HG03139 (cell line): ENCODE measurements at regions not wholly inside any gene's neighbourhood (a gene's known extent, or its start where the extent isn't known, plus 50 kb on each side); places are given as distances from the start of the nearest gene placed in this dataset.

ENCODE experiments used
- ATAC-seq: cut with Tn5 transposase; IDR thresholded peaks from one replicate; pipeline ENCODE4 v1.9.1; 2021; ENCODE audit not compliant: unreplicated experiment

DNA sequence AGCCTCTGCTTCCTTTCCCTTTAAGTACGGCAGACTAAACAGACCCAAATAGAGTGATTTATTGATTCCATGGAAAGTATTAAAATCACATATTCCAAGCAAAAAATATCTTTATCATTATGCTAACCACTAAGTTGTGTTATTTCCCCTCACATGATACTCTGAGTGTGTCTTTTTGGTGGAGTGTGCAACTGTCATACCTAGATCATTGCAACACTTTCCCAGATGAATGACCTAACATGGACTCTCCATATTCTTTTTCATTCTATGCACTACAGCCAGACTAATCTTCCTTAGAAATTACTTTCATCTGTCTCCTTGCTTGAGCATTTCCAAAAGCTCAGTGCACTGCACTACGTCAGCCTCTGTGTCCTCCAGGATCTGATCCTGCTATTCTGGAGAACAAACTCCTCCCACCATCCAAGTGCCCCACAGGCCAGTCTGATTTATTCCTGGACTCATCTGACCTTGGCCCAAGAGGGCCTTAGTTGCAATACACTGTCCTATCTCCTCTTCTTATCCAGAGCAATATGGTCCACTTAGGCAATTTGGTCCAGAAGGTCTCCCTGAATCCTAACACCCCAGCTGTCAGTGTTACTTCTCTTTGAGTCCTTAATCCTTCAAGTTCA, 263.3 kb upstream of the KLF6 start:
- ATAC-seq: no peak

DNA sequence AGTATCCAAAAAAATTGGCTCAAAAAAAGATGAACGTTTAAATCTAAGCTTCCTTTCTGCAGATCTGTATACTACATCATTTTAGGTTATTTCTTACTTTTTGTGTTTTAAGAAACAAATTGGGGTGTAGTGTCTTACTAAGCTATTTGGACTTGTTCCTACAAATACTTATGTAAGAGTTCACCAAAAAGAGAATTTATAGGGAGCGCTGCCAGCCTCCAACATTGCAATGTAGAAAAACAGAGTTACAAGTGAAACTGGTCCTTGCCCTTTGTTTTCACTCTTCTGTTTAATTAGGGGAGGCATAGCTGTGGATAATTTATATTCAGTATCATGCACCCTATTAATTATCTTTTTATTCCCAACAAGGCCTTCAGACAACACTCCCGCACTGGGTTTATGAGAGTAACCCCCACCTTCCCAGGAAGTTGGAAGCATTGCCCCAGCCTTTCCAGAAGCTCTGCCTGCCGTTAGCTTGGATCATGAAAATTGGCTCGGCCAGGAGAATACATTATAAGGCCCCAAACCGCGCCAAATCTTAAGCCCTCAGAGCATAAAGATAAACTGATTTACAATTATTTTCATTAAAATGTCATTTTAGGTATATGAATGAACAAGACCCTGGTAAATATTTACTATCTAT, 261.8 kb upstream of the KLF6 start:
- no peak for ATAC-seq

DNA sequence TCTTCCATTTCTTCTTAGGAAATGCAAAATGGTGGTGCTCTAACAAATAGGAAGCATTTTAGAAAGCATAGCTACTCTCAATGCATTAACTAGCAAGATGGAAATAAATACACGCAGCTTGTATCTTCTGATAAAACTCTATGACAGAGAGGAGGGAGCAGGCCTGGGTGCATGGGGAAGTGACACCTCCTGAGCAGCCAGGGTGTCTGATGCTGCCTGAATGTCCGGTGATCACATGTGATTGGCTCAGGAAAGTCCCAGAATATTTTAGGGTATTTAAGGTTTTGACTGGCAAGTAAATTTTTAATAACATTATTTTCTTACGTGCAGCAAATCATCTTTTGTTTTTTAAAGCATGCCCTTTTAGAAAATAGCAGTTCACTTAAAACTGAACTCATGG, 261.0 kb upstream of the KLF6 start:
- no peak for ATAC-seq

DNA sequence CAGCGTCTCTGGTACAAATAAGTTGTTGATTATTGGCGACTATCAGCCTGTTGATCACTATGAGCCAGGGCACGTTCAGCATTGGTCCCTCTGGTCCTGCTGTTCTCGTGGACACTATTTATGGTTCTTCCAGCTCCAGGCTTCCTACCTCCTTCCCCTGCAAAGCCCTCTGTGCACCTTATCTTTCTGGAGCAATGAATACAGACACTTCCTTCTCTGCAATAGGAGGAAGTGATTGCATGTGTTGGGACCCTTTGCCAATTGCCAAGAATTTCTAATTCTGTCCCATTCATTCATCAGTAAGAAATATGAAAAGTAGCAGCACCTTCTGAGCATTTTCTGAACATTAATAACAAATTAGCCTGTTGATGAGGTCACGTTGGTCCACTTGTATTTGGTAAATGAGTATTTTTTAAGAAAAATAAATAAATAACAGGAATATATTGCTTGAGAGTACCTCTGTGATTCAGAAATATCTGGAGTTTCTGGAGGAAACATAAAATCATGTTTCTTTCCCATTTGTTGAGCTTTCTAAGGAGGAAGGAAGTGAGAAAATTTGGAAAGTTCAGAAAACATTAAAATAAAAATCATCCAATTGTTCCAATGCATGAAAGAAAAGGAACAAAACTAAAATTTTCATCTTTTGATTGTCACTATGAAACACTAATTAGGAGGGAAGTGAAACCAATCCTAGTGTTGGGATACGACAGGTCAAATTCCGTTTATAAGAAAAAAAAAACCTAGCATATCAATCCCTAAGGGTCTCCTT, 259.1 kb upstream of the KLF6 start:
- ATAC-seq: no peak

DNA sequence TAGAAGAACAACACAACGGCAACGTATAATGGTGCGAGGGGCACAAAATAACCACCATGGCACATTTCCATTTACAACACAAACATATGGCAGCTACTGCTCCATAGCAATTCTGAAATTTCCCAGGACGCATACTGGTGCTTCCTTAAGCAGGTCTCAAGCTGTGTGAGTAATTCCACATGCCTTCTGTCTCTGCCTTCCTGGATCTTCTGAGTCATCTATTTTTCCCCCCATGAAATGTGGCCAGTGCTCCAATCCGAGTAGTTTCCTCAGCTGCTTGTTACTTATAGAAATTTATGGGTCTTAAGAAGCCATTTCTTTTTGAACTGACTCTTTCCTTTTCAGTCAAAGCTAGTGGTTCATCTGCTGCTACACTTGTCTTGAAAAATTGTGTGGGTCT, 256.6 kb upstream of the KLF6 start:
- ATAC-seq: no peak

DNA sequence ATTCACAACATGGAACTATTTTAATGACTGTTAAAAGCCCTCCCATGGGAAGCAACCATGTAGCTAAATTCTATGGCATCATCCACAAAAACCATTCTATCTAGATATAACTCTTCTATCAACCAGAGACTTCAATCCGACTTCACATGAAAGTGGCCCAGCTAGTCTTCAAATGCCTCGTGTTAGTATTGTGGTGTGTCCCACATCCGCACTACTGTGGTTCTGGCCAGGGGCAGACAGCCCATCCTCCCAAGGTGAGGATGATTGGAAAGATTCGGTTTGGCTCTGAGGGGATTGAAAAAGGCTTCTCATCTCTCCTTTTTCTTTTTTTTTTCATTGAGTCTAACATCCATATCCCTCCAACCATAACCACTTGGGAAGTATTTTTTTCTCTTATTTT, 253.0 kb upstream of the KLF6 start:
- no peak for ATAC-seq

DNA sequence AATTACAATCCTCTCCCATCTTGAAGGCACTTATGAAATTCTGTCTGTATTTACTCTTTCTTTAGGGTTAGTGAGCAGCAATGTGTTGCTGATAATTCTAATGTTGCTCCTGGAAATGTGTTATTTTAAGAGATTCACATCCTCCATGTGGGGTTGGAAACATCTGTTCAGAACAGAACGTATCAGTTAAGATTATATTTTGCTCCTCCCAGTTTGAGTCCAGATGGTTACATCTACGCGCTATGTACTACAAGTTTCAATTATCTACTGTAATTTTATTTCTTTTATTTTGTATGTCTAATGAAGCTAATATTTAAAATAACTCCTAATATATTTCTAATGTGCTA, 250.6 kb upstream of the KLF6 start:
- ATAC-seq: no peak

DNA sequence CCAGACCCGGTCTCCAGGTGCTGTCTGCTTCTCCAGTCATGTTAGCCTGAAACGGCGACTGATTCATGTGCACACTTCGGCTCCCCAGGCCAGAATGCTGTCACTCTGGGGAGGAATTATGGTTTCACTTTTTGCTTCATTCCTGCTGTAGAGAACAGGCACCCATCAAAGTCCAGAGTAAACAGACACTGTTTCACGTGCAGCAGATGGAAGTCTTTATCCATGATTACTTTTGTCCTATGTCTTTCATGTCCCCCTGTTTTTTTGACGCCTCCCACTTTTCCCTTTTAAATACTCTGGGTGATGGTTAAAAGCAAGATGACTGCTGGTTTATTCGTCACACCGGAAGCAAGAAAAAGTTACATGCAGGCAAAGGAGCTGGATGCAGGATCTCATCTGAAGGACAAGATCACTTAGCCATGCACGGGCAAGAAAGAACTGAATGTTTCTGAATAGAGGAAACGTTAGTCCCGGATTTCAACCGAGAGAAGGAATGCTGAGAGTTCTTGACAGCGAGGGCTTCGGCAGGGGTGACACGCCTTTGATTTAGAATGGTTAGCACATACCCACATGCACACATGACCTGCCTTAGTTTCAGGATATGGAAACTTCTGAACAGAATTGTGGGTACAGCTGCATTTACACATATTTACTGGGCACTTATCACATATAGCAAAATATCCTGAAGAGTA, 250.0 kb upstream of the KLF6 start:
- ATAC-seq: no peak

DNA sequence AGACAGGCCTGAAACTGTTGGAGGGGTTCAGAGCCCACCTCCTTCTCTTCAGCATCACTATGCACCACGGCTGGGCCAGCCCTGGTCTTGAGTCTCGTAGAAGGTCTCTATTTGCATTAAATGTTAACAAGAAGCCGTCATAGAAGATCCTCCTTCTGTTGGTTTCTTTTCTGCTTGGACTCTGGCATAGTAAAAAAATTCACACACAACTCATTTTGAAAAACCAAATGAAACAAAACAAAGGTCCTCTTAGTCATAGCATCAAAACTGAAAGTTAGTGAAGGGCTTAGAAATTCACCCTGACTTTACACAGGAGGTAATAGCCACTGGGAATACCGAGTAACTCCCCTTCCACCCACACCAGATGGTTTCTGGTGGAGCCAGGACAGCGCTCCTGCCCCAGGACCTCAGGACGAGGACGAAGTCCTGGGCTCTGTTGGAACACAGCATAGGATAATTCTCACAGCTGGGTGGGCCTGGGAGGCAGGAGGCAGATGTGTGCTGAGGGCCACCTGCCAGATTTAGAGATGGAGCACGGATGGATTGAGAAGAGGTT, 248.4 kb upstream of the KLF6 start:
- ATAC-seq: peak; percentile 81

DNA sequence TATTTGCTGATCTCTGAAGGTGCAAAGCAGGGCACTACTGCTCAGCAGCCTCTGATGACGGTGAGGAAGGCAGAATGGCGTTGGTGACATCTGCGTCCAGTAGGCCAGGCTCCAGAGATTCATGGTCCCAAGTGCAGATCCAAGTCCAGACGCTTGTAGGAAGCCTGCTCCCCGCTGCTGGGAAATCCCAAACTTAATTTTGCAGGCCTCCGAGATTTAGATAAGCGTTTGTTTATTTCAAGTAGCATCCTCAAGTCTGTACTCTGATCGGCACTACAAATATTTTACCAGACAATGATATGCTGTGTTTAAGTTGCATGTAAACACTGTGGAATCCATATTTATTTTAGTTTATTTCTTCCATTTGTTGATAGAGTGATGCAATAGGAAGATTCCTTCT, 244.9 kb upstream of the KLF6 start:
- no peak for ATAC-seq

DNA sequence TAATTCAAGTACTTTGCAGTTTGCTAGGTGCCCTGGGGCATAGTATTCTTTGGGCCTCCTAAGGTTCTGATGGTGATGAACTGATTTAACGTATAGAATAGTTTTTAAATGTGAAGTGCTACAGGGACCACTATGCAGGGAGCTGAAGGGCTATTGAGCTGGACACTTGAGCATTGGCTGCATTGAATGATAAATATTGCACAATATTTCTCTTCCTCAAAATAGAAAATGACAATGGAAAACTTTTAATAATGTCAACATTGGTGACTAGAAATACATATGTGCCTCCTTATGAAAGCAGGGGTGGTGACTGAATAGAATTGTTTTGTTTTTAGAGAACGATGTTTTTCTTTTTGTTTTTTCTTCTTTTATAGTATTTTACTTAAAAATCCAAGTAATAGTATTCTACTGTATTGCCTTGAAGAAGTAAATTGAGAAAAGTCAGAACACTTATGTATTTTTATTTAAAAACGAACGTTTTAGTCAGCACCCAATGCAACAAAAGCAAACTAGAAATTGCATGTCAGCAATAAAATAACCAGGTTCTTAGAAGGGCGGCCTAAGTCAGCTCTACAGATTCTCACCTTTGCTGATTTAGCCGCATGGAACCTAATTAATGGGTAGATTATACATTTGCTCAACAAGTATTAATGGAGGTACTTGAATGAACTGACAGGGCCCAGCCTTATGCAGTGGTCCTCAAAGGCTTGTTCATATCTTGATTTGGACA, 244.0 kb upstream of the KLF6 start:
- ATAC-seq: no peak

DNA sequence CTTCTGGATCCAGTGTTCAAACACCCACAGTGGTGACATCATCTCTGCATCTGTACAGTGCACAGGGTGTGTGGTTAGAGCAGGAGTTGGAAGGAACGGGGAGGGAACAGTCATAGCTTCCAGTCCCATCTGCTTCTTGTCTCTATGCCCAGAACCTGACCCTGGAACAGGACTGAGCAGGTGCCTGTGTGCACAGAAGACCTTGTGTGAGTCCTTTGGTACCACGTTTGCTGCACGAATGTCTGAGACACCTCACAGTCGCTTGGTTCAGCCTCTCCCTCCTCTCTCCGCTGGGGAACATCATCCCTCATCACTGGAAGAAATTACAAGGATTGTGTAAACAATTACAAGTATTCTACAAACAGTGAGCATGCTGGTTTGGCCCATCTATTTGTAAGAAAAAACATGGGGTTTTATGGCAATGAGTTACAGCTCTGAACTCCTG, 243.0 kb upstream of the KLF6 start:
- no peak for ATAC-seq

DNA sequence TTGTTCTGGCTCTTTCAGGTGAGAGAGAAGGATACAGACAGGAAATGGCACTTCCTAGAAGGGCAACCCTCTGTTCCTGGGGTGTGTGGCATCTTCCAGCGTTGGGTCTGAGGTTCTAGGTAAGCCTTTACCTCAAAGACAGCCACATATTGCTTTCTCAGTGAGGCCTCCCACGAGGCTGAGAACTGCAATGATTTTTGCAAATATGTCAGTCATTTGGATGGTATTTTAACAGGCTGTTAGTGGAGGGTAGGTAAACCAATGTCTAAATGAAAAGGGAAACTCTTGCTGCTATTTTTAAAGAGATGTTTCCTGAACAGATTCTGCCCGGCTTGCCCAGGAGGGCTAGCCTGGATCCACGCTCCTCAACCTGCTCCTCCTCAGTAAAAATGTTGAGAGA, 240.3 kb upstream of the KLF6 start:
- no peak for ATAC-seq

DNA sequence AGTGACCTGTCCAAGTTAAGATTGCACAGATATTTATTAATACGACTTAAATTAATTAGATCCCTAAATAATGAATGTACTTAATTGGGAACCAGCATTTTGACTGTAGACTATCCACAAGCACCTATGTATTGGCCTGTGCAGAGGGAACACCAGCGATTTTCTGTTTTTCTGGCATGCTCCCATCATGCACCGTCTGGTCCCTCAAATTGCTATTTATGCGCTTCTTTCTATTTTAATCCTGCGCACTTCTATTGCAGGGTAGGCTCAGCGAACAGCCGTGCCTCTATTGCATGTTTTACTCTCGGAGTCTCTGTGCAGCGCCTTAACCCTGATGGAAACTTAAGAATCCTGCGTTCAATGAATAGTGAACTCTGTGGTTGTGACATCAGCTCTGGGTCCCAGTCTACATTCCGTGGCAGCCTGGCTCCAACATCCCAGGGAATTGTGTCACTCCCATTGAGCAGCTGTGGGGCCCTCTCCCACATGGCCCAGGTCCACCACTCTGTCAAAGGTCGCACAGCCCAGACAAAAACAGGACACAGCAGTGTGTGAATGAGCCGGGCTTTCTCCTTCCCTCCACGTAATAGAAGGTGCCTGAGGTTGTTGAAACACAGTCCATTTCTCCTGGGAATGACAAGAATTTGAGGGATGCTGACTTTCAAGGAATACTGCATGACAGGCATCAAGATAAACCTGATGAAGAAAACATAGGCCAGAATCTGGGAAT, 239.7 kb upstream of the KLF6 start:
- no peak for ATAC-seq

DNA sequence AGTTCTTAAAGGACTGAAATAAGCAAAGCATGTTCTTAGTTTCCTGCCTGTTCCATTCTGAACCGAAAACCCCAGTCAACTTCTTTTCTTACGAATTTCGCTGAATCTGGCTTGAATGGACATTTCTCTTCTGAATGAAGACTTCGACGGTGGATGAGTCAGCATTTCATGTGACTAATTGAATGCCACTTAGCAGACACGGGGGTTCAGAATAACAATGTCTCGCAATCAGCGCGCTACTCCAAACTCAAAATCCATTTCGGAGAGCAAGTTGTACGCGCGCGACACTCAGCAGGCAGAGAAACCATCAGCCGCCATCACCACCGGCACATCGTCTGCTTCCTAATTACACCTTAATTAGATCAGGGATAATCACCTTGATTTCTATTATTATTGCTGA, 239.0 kb upstream of the KLF6 start:
- no peak for ATAC-seq

DNA sequence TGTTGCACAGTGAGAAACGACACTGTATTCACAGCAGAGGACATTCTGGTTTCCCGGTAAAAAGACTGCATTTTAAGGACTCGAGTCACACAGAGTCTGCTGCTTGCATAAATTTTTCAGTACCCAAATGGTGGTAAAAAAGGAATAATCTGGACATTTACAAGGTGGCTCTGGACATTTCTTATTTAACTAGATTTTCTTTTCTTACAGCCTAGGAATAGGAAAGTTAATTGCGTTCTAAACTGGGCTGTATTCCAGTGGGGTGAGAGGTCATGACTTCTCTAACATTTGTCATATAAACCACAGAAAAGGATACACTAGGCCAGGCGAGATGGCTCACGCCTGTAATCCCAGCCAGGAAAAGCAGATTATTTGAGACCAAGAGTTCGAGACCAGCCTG, 237.5 kb upstream of the KLF6 start:
- no peak for ATAC-seq

DNA sequence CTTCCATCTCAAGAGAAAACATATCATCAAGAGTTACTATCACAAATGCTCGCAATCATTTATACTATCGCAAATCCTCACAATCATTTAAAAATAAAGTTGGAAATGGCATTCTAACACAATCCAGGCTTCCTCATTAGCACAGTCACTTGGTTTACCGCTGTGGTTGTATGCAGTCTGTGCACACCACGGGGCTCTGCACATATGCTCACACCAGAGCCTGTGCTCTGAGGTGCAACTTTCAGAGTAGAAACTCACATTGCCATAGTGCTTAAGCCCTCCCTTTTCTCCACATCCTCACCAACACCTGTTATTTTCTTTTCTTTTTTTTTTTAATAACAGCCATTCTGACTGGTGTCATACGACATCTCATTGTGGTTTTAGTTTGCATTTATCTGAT, 235.6 kb upstream of the KLF6 start:
- no peak for ATAC-seq

DNA sequence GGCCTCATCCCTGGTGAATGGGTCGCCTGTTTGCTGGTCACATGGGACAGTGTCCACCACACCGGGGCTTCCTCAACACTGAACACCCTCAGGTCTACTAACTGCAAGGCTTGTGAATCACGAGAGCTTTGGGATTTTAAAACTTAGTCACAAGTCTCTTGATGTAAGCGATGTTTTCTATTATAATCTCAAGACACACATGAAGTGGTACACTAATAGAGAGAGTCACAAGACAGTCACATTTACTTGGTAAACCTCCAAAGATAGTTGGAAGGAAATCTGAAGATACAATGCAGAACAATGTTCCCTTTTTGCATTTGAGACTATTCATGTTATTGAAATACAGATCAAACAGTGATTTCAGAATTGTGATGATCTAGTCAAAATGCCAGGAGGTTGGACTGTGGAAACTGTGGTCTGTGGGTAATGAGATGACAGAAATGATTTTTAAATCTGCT, 233.1 kb upstream of the KLF6 start:
- ATAC-seq: no peak

DNA sequence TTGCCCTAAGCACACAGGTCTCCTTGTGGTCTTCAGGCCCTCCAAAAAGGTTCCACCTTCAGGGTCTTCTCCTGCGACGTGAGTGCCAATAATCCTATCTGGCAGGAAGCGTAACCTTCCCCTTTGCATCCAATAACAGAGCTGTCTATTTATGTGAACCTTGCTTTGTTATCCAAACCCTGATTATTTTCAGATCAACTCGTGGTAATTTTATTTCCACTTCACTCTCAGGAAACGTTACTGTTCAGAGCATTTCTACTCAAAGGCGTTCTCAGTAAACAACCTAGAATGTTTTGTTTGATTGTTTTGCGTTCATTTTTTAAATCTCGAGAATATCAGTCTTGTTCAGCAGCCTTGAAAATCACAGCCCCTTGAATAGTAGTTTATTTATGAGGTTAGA, 232.3 kb upstream of the KLF6 start:
- ATAC-seq: no peak

DNA sequence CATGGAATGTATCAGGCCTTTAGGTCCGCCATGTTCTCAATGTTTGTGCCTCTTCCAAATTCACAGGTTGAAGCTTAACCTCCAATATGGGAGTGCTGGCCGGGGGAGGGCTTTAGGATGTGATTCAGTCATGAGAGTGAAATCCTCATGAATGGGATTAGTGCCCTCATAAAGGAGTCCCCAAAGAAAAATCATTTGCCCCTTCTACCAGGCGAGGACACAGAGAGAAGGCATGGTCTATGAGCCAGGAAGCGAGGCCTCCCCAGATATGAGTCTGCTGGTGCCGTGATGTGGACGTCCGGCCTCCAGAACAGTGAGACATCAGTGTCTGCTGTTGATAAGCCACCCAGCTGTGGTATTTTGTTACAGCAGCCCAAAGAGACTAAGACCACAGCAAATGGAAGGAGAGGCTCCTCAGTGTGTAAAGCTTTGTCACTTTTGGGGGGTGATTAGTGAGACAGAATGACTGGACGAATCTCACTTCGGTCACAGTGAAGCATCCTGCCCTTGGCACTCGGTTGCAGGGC, 231.3 kb upstream of the KLF6 start:
- no peak for ATAC-seq
